GM23338 (cell line): ENCODE measurements at regions not wholly inside any gene's neighbourhood (a gene's known extent, or its start where the extent isn't known, plus 50 kb on each side); places are given as distances from the start of the nearest gene placed in this dataset.

Experiments used
- ATAC-seq: fragments of 200-7000 bp; cut with Tn5 transposase; 3 replicates; pipeline ENCODE4 v1.9.1; 2020
- DNase-seq: peaks from one replicate; pipeline ENCODE4 v3.0.0-alpha.2; 2015; ENCODE audit warnings: low spot score
- H2AFZ ChIP-seq: fragments of 200-600 bp; sonication (generic); 2 replicates; pipeline ENCODE4 v1.8.0; 2016; ENCODE audit warnings: antibody characterized with exemption, mild to moderate bottlenecking, moderate library complexity
- H3F3A ChIP-seq: fragments of 200-600 bp; sonication (generic); replicated peaks from 2 replicates; pipeline ENCODE4 v1.8.0; 2017; ENCODE audit warnings: antibody characterized with exemption, mixed run types, low read depth
- H3K27ac ChIP-seq: fragments of 200-600 bp; sonication (generic); 2 replicates; pipeline ENCODE4 v1.6.1; 2016; ENCODE audit warnings: low read depth
- H3K27me3 ChIP-seq: fragments of 200-600 bp; sonication (generic); 2 replicates; pipeline ENCODE4 v1.8.0; 2016; ENCODE audit warnings: mild to moderate bottlenecking, mixed run types, moderate library complexity; ENCODE audit not compliant: insufficient read depth
- H3K36me3 ChIP-seq: fragments of 200-600 bp; sonication (generic); 2 replicates; pipeline ENCODE4 v1.8.0; 2016; ENCODE audit warnings: mild to moderate bottlenecking; ENCODE audit not compliant: insufficient read depth
- H3K4me1 ChIP-seq: fragments of 200-600 bp; sonication (generic); 2 replicates; pipeline ENCODE4 v1.8.0; 2016; ENCODE audit warnings: mild to moderate bottlenecking, moderate library complexity; ENCODE audit not compliant: insufficient read depth
- H3K4me2 ChIP-seq: fragments of 200-600 bp; sonication (generic); 2 replicates; pipeline ENCODE4 v1.7.1; 2017; ENCODE audit warnings: mixed run types
- H3K4me3 ChIP-seq: fragments of 200-600 bp; sonication (generic); 2 replicates; pipeline ENCODE4 v1.6.1; 2016; ENCODE audit warnings: mixed run types
- H3K79me2 ChIP-seq: fragments of 200-600 bp; sonication (generic); replicated peaks from 2 replicates; pipeline ENCODE4 v1.8.0; 2017; ENCODE audit warnings: mild to moderate bottlenecking; ENCODE audit not compliant: insufficient read depth
- H3K9me2 ChIP-seq: fragments of 200-600 bp; sonication (generic); 2 replicates; pipeline ENCODE4 v1.8.0; 2017; ENCODE audit not compliant: insufficient read depth
- H4K20me1 ChIP-seq: fragments of 200-600 bp; sonication (generic); replicated peaks from 2 replicates; pipeline ENCODE4 v1.8.0; 2017; ENCODE audit warnings: mild to moderate bottlenecking; ENCODE audit not compliant: insufficient read depth
- H3K27ac Mint-ChIP-seq: 2 replicates; pipeline ENCODE4 v1.8.0; 2020; ENCODE audit warnings: inconsistent platforms, mild to moderate bottlenecking, moderate library complexity, mixed read lengths
- H3K27me3 Mint-ChIP-seq: 3 replicates; pipeline ENCODE4 v1.8.0; 2022; ENCODE audit warnings: low read depth, mild to moderate bottlenecking, moderate library complexity, mixed read lengths, inconsistent platforms; ENCODE audit not compliant: insufficient read depth, poor library complexity
- H3K36me3 Mint-ChIP-seq: 3 replicates; pipeline ENCODE4 v1.8.0; 2021; ENCODE audit warnings: low read depth, mild to moderate bottlenecking, inconsistent platforms, moderate library complexity, mixed read lengths
- H3K4me1 Mint-ChIP-seq: 3 replicates; pipeline ENCODE4 v1.8.0; 2020; ENCODE audit warnings: mild to moderate bottlenecking, inconsistent platforms, mixed read lengths
- H3K4me3 Mint-ChIP-seq: 3 replicates; pipeline ENCODE4 v1.8.0; 2021; ENCODE audit warnings: moderate library complexity, mild to moderate bottlenecking, inconsistent platforms, mixed read lengths
- H3K9me3 Mint-ChIP-seq: 3 replicates; pipeline ENCODE4 v1.8.0; 2020; ENCODE audit warnings: moderate library complexity, mild to moderate bottlenecking, inconsistent platforms, mixed read lengths
- CREB1 ChIP-seq: fragments of 250-450 bp; sonication (Bioruptor Pico); IDR thresholded peaks from 2 replicates; pipeline ENCODE4 v1.5.0; 2020; ENCODE audit warnings: low read depth, mild to moderate bottlenecking, moderate library complexity
- ETS1 ChIP-seq: IDR thresholded peaks from 2 replicates; pipeline ENCODE4 v1.6.1; 2016; ENCODE audit warnings: antibody characterized with exemption
- EZH2 ChIP-seq: fragments of 200-600 bp; sonication (generic); IDR thresholded peaks from one replicate; pipeline ENCODE4 v1.8.0; 2017; ENCODE audit warnings: antibody characterized with exemption, mild to moderate bottlenecking, low read depth; ENCODE audit not compliant: unreplicated experiment
- EZH2phosphoT487 ChIP-seq: fragments of 200-600 bp; sonication (generic); IDR thresholded peaks from one replicate; pipeline ENCODE4 v1.8.1; 2018; ENCODE audit warnings: antibody characterized with exemption; ENCODE audit not compliant: unreplicated experiment
- JUNB ChIP-seq: IDR thresholded peaks from one replicate; pipeline ENCODE4 v1.6.1; 2016; ENCODE audit warnings: antibody characterized with exemption; ENCODE audit not compliant: unreplicated experiment
- NANOG ChIP-seq: IDR thresholded peaks from 2 replicates; pipeline ENCODE4 v1.6.1; 2016; ENCODE audit warnings: antibody characterized with exemption, borderline replicate concordance
- POLR2AphosphoS5 ChIP-seq: IDR thresholded peaks from 2 replicates; pipeline ENCODE4 v1.6.1; 2016; ENCODE audit warnings: antibody characterized with exemption, low read depth
- REST ChIP-seq: IDR thresholded peaks from one replicate; pipeline ENCODE4 v1.6.1; 2018; ENCODE audit warnings: antibody characterized with exemption; ENCODE audit not compliant: unreplicated experiment
- STAT1 ChIP-seq: IDR thresholded peaks from one replicate; pipeline ENCODE4 v1.6.1; 2016; ENCODE audit warnings: antibody characterized with exemption; ENCODE audit not compliant: unreplicated experiment
- ZNF114 ChIP-seq: fragments of 250-450 bp; sonication (Bioruptor Pico); IDR thresholded peaks from 2 replicates; pipeline ENCODE4 v1.5.0; 2020; ENCODE audit warnings: mild to moderate bottlenecking, moderate library complexity
- ZNF331 ChIP-seq: fragments of 250-450 bp; sonication (Bioruptor Pico); IDR thresholded peaks from 2 replicates; pipeline ENCODE4 v1.5.0; 2020; ENCODE audit warnings: low read depth, mild to moderate bottlenecking, moderate library complexity

- H3F3A ChIP-seq, result no peaks in the 10 kb centered on the region
- Mint-ChIP-seq H3K27ac (peak overlapping the region; percentile 10; the same call in 1 of the 2 replicates), H3K9me3 (peaks cover 17% of the 10 kb centered on the region), H3K36me3 (peaks cover 12% of the 10 kb centered on the region; the same call in 2 of the 3 replicates), H3K4me3 (no peak overlapping the region), H3K27me3 (peaks cover 4% of the 10 kb centered on the region), H3K4me1 (peaks cover 15% of the 10 kb centered on the region)
- 0 out of 2 replicates have a peak, but pooled peaks cover 14% of the 10 kb centered on the region for H3K4me1 ChIP-seq
- DNase-seq (peak; percentile 27), ATAC-seq (peak; percentile 99)
- TF ChIP-seq EZH2phosphoT487, result no peak
- TF ChIP-seq CREB1, result no peak
- TF ChIP-seq STAT1, result no peak
- TF ChIP-seq REST, result no peak
- no peak for TF ChIP-seq NANOG
- no peak for TF ChIP-seq POLR2AphosphoS5
- TF ChIP-seq ZNF331, result no peak
- no peak for TF ChIP-seq ETS1
- TF ChIP-seq JUNB, result no peak
- H3K9me2 ChIP-seq, result peaks cover 7% of the 10 kb centered on the region; the same call in 1 of the 2 replicates
- no peaks in the 10 kb centered on the region for H3K79me2 ChIP-seq
- H3K27me3 ChIP-seq, result no peaks in the 10 kb centered on the region
- H3K4me2 ChIP-seq, result 0 out of 2 replicates have a peak overlapping the region, but pooled peaks have one; percentile 15
- H2AFZ ChIP-seq, result no peak overlapping the region
- H3K27ac ChIP-seq, result no peak overlapping the region
- no peaks in the 10 kb centered on the region for H3K36me3 ChIP-seq
- H4K20me1 ChIP-seq, result no peaks in the 10 kb centered on the region
- H3K4me3 ChIP-seq, result no peak overlapping the region
Measured at GRCh38 chr5:97365163-97365845, 182.3 kb upstream of the RIOK2 start.

GRCh38 chr5:97365918-97366317 is 182.9 kb upstream of the RIOK2 start:
- no peak overlapping the region for H3K4me3 ChIP-seq
- no peak overlapping the region for H3K4me2 ChIP-seq
- no peaks in the 10 kb centered on the region for H3K36me3 ChIP-seq
- no peaks in the 10 kb centered on the region for H3F3A ChIP-seq
- no peaks in the 10 kb centered on the region for H3K79me2 ChIP-seq
- no peak overlapping the region for H3K27ac ChIP-seq
- 0 out of 2 replicates have a peak, but pooled peaks cover 14% of the 10 kb centered on the region for H3K4me1 ChIP-seq
- peaks cover 4% of the 10 kb centered on the region for H3K27me3 Mint-ChIP-seq
- no peak overlapping the region for H2AFZ ChIP-seq
- no peaks in the 10 kb centered on the region for H4K20me1 ChIP-seq
- H3K27me3 ChIP-seq, result no peaks in the 10 kb centered on the region
- H3K27ac Mint-ChIP-seq, result no peak overlapping the region
- peaks cover 12% of the 10 kb centered on the region; the same call in 2 of the 3 replicates for H3K36me3 Mint-ChIP-seq
- DNase-seq (no peak), ATAC-seq (peak; percentile 59)
- peaks cover under 1% of the 10 kb centered on the region; the same call in 1 of the 2 replicates for H3K9me2 ChIP-seq
- peaks cover 12% of the 10 kb centered on the region for H3K9me3 Mint-ChIP-seq
- H3K4me1 Mint-ChIP-seq, result peaks cover 15% of the 10 kb centered on the region
- no peak overlapping the region for H3K4me3 Mint-ChIP-seq
- TF ChIP-seq EZH2phosphoT487, result no peak
- no peak for TF ChIP-seq ZNF114 (CRISPR knock-in tag)
- no peak for TF ChIP-seq EZH2
- TF ChIP-seq NANOG, result no peak
- TF ChIP-seq REST, result no peak
- TF ChIP-seq ETS1, result no peak
- no peak for TF ChIP-seq JUNB
- TF ChIP-seq POLR2AphosphoS5, result no peak
